Activated CD4-positive, alpha-beta T cell treated with anti-CD3 and anti-CD28 coated beads, Interleukin-2, amount 50 U/mL, for 4 hours (primary cell): ENCODE measurements at regions not wholly inside any gene's neighbourhood (a gene's known extent, or its start where the extent isn't known, plus 50 kb on each side); places are given as distances from the start of the nearest gene placed in this dataset.
"Not testable (repeated sequence)": the region's sequence is repeated elsewhere in the genome, so short reads cannot be mapped to it uniquely, and the experiment has no call there.

Experiments used
- DNase-seq, 2 experiments: peaks; one replicate each; pipeline ENCODE4 v3.0.0-alpha.2; 2020

- DNase-seq = no peak
These were observed 50.1 kb upstream of the ACSL4 start for GRCh38 chrX:109782994-109783700.

GRCh38 chrX:109783701-109784079 lies 50.6 kb upstream of the ACSL4 start:
- DNase-seq = no peak

DNA sequence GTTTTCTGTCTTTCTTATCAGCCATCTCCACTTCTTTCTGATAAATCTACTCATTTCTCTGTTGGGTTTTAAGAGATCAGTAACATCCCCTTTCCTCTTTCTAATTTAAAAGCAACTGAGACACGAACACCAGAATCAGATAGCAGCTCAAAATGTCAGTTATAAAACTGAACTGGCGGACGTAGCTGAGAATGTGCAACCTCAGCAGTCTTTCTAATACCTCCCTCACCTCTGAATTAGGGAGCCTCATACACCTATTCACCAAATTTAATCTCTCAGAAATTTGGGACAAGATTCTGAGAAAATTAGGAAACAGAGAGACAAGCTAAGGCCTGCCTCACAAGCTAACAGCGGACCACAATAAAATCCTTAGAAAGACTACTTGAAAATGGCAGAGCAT lies 52.0 kb upstream of the ACSL4 start:
- no peak for DNase-seq

DNA sequence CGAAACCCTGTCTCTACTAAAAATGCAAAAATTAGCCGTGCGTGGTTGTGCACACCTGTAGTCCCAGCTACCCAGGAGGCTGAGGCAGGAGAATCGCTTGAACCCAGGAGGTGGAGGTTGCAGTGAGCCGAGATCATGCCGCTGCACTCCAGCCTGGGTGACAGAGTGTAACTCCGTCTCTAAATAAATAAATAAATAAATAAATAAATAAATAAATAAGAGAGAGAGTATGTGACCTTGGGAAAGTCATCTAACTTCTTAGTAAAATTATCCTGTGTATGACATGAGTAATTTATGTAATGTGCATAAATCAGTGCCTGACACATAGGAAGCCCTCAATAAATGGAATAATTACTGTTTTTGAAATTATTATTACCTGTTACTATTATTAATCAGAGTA lies 57.5 kb upstream of the ACSL4 start:
- not testable (repeated sequence) for DNase-seq

- DNase-seq = no peak
These were observed 60.1 kb upstream of the ACSL4 start for GRCh38 chrX:109793191-109793590.

GRCh38 chrX:109795682-109796081 lies 62.6 kb upstream of the ACSL4 start:
- no peak for DNase-seq

DNA sequence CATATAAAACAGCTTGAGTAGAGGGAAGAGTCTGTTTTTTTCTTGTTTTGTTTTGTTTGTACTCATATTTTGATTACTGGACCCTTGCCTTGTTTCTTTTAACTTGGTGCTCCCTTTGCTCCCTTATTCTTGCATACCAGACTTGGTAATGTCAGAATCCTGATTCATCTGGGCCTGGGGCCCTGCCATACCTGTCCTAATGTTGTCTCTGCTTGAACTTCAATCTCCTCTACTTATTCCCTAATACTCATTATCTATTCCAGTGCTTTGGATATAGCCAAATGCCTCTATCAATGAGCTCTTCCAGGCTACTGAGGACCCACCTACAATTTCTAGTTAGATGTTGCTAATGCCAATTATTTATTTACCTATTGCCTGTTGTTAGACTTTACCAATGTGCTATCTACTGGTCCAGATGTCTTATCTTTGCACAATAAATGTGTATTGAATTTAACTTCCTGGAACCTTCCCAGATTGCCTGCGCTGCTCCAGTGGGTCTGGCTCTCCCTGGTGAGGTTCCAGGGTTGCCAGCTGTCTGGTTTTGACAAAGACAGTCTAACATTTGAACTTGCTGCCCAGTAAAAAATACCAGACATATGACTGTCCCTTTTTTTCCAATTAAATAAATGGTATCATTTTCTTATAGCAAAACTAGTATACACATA lies 64.4 kb upstream of the ACSL4 start:
- no peak for DNase-seq

DNA sequence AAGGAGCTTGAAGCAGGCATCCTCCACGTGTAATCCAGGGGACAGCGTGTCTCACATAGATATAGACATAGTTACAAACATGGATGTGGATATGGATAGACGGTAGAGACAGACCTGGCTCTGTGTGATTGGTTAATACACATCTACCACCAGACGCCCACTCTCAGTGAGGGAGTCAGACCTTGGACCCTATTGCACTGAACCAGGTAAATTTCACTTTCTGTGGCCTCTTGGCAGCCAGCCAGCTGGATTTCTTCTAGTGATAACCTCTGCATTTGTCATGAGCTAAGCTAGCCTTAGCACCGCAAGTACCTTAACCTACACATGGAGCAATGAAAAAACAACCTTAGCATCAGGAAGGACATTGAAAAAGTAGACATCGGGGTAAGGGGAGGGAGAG lies 79.2 kb upstream of the ACSL4 start:
- no peak for DNase-seq

DNA sequence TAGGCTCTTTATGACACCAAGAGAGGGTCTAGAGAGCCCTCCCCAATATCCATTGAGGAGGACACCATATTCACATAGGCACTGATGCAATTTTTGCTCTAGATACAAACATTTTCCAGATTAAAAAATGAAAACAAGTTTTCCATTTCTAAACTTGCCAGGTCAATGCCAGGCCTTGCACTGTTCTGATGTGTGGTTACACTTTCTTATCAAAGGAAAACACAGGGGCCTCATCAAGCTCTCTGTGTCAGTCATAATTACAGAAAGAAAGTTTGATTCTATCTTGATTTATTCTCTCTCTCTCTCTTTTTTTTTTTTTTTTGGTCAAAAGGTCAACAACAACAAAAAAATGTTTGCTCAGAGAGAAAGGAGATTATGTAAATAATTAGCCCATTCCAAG lies 80.2 kb upstream of the ACSL4 start:
- no peak for DNase-seq

DNA sequence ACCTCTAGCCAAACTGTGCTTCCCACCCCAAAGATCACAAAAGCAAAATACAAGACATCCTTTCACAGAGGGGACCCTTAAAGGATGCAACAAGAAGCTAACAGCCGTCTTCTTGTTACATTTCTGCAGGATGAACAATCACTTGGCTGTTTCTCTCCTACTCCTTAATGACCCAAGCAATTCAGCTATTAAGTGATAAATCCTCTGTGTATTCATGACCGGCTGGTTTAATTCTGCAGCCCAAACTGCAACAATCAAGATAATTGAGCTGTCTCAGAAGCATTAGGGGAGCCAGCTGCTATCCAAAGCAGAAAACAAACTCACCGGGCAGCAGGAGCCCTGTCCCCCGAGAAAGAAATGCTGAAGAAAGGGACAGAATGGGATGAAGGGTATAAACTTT lies 85.9 kb upstream of the ACSL4 start:
- no peak for DNase-seq

DNA sequence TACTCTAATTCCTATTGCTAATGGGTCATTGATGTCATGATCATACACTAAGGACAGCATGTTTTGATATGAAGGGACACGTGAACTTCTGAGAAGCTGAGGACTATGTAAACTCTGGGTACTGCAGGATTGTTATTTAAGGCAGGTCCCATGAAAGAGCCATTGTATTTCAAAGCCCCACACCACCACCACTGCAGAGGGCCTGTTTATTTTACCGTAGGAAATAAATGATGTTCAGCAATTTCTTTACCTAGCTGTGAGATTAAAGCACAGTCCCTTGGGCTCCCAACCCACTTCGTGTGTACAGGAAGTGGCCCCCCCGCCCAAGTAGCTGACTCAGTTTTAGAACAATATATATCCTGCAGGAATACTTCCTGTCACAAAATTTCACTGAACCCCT lies 89.8 kb upstream of the ACSL4 start:
- DNase-seq = no peak

- no peak for DNase-seq
These were observed 94.1 kb upstream of the ACSL4 start for GRCh38 chrX:109826954-109827708.

- DNase-seq = no peak
These were observed 94.7 kb upstream of the ACSL4 start for GRCh38 chrX:109827772-109828171.

- no peak for DNase-seq
These were observed 97.2 kb upstream of the ACSL4 start for GRCh38 chrX:109830157-109830703.

GRCh38 chrX:109830704-109831206 lies 97.7 kb upstream of the ACSL4 start:
- DNase-seq = no peak

DNA sequence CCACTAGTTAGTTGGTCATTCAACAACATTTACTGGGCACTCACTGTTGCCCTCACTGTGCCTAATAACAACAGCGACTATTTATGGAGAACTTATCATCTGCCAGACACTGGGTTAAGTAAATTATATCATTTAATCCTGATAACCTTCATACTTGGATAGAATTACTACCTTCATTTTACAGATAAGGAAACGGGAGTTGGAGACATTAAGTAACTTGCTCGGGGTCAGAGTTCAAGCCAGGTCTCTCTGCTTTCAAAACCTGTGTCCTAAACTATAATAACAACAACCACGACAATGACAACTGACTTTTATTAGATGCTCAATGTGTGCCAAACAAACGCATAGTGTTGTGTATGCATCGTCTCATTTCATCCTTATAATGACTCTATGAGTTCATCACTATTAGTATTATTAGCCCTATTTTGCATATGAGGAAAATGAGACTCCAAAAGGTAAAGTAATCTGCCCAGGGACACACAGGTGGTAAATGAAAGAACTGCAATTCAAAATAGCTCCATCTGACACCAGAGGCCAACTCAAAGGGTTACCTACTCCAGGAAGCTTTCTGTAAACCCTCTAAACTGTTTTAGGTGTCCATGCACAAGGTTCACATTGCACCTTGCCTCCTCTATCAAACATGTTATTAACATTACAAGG lies 98.4 kb upstream of the ACSL4 start:
- no peak for DNase-seq

GRCh38 chrX:109839694-109840567 lies 106.9 kb upstream of the ACSL4 start:
- DNase-seq = no peak

DNA sequence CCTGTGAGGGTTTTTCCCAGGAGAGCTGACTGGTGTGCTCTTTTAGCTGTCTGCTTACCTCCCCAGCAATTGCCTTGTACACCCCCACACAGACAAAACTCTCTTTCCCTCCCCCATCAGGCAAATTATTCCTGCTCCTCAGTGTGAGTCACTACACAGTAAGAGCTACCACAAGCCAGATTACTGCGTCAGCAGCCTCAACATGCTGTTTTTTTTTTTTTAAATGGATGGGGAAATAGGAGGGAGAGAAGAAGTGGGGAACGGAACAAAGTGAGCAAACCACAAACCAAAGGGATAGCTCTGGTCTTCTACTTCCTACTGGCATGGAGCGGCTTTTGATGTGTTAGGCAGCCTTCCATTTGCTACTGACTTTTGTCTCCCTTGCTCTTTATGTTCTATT lies 107.5 kb upstream of the ACSL4 start:
- no peak for DNase-seq

GRCh38 chrX:109841257-109841656 lies 108.2 kb upstream of the ACSL4 start:
- no peak for DNase-seq

GRCh38 chrX:109841869-109842579 lies 109.0 kb upstream of the ACSL4 start:
- DNase-seq = no peak

DNA sequence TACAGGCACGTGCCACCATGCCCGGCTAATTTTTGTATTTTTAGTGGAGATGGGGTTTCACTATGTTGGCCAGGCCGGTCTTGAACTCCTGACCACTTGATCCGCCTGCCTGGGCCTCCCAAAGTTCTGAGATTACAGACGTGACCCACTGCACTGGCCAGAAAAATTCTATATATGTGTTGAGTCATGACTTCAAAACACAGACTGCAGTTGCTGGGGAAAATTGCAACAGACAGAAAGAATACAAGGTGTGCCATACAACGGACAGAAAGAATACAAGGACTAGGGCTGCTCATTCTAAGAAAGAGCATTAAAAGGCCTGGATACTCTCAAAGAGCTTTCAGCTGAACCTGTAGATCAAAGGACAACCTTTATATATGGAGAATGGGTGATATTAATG lies 109.6 kb upstream of the ACSL4 start:
- DNase-seq = no peak
